ENCODE measurements at regions not wholly inside any gene's neighbourhood (a gene's known extent, or its start where the extent isn't known, plus 50 kb on each side); places are given as distances from the start of the nearest gene placed in this dataset.

- Histone ChIP-seq H4K20me1 (ENCODE audit: control insufficient read depth, insufficient read depth) (no peaks in the 10 kb centered on the region), H3K4me3 (no peak overlapping the region), H3K79me2 (ENCODE audit: control insufficient read depth, insufficient read depth, low read length) (no peaks in the 10 kb centered on the region), H3K36me3 (ENCODE audit: control insufficient read depth in 2 of 2, insufficient read depth in 2 of 2, low read length in 1 of 2) (no peaks in the 10 kb centered on the region), H2AFZ (ENCODE audit: control insufficient read depth, low read depth, low read length) (no peak overlapping the region), H3K27ac (ENCODE audit: control insufficient read depth, insufficient read depth) (no peak overlapping the region), H3K9me3 (replicated peaks; ENCODE audit: control insufficient read depth, insufficient read depth, low read length) (no peaks in the 10 kb centered on the region), H3K9ac (ENCODE audit: control insufficient read depth, insufficient read depth, low read length) (no peak overlapping the region), H3K4me1 (ENCODE audit: control insufficient read depth, insufficient read depth, low read length) (no peaks in the 10 kb centered on the region), H3K27me3 (replicated peaks in 1 of 2; ENCODE audit: control insufficient read depth in 2 of 2, insufficient read depth in 2 of 2, low read length in 1 of 2) (no peaks in the 10 kb centered on the region), H3K4me2 (ENCODE audit: control insufficient read depth, insufficient read depth) (no peak overlapping the region)
- WGBS (ENCODE audit: insufficient coverage, insufficient replicate concordance, low lambda C conversion rate, missing lambda C conversion rate), result 0% methylated on average over 2 of the region's 2 CpGs
- in situ Hi-C loops (cut with MboI) (no loop called here), intact Hi-C loops (cut with micrococcal nuclease; ENCODE audit: unreplicated experiment) (no loop called here)
- DNase-seq (ENCODE audit: low read depth, low spot score) (no peak), FAIRE-seq (no peak), ATAC-seq (no peak)
- TF ChIP-seq ZBTB40 (IDR thresholded peaks at IDR 0.05; ENCODE audit: borderline replicate concordance), result no peak
- TF ChIP-seq ZNF622 (IDR thresholded peaks at IDR 0.05), result no peak
- no peak for TF ChIP-seq CREB1 (IDR thresholded peaks at IDR 0.05; ENCODE audit: low read depth)
- no peak for TF ChIP-seq SUPT20H (IDR thresholded peaks at IDR 0.05; ENCODE audit: borderline replicate concordance, control insufficient read depth, low read depth, low read length)
- no peak for TF ChIP-seq RAD21 (IDR thresholded peaks at IDR 0.05; ENCODE audit: insufficient read depth, low read depth, low read length)
- no peak for TF ChIP-seq KLF5 (IDR thresholded peaks at IDR 0.05; ENCODE audit: partially characterized antibody)
- TF ChIP-seq, protein P1, sequence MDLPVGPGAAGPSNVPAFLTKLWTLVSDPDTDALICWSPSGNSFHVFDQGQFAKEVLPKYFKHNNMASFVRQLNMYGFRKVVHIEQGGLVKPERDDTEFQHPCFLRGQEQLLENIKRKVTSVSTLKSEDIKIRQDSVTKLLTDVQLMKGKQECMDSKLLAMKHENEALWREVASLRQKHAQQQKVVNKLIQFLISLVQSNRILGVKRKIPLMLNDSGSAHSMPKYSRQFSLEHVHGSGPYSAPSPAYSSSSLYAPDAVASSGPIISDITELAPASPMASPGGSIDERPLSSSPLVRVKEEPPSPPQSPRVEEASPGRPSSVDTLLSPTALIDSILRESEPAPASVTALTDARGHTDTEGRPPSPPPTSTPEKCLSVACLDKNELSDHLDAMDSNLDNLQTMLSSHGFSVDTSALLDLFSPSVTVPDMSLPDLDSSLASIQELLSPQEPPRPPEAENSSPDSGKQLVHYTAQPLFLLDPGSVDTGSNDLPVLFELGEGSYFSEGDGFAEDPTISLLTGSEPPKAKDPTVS (IDR thresholded peaks at IDR 0.05; ENCODE audit: low read depth, low read length), result no peak
- TF ChIP-seq BACH1 (IDR thresholded peaks at IDR 0.05; ENCODE audit: borderline replicate concordance), result no peak
- TF ChIP-seq, protein P2, sequence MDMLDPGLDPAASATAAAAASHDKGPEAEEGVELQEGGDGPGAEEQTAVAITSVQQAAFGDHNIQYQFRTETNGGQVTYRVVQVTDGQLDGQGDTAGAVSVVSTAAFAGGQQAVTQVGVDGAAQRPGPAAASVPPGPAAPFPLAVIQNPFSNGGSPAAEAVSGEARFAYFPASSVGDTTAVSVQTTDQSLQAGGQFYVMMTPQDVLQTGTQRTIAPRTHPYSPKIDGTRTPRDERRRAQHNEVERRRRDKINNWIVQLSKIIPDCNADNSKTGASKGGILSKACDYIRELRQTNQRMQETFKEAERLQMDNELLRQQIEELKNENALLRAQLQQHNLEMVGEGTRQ (IDR thresholded peaks at IDR 0.05; ENCODE audit: borderline replicate concordance, low read depth, low read length), result no peak
- TF ChIP-seq DPF2 (IDR thresholded peaks at IDR 0.05), result no peak
- no peak for TF ChIP-seq ZNF207 (IDR thresholded peaks at IDR 0.05; ENCODE audit: borderline replicate concordance)
- TF ChIP-seq MYC (IDR thresholded peaks at IDR 0.05; ENCODE audit: insufficient read depth, insufficient read length, insufficient replicate concordance, low read length, severe bottlenecking), result no peak
- TF ChIP-seq, protein P3, sequence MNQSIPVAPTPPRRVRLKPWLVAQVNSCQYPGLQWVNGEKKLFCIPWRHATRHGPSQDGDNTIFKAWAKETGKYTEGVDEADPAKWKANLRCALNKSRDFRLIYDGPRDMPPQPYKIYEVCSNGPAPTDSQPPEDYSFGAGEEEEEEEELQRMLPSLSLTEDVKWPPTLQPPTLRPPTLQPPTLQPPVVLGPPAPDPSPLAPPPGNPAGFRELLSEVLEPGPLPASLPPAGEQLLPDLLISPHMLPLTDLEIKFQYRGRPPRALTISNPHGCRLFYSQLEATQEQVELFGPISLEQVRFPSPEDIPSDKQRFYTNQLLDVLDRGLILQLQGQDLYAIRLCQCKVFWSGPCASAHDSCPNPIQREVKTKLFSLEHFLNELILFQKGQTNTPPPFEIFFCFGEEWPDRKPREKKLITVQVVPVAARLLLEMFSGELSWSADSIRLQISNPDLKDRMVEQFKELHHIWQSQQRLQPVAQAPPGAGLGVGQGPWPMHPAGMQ (IDR thresholded peaks at IDR 0.05; ENCODE audit: borderline replicate concordance), result no peak
- CTCF ChIA-PET, result interaction anchor here (1.4 kb wide), 1 partner anchor 49 kb away, joined by 3 read pairs; no protein-coding TSS in a partner anchor
- SMC1A ChIA-PET (ENCODE audit: uncharacterized antibody, unreplicated experiment), result interaction anchor here (0.8 to 1.3 kb wide), 2 partner anchors 13 to 47 kb away, joined by 3 read pairs; no protein-coding TSS in a partner anchor
- RAD21 ChIA-PET (ENCODE audit: unreplicated experiment), result no interaction called here
- BruUV-seq (replicated peaks), result no TSS peak
- POLR2A ChIA-PET, result no interaction called here
These were observed 421.3 kb upstream of the BTBD3 start for GRCh38 chr20:11496380-11496779.

All from GM12878 (cell line).